Astrocyte (in vitro differentiated cells and primary cell): ENCODE measurements at regions not wholly inside any gene's neighbourhood (a gene's known extent, or its start where the extent isn't known, plus 50 kb on each side); places are given as distances from the start of the nearest gene placed in this dataset.

Experiments
- EZH2 ChIP-seq: IDR thresholded peaks from 2 replicates; pipeline ENCODE4 v1.6.1; 2012; ENCODE audit warnings: mild to moderate bottlenecking, low read length, inconsistent platforms; ENCODE audit not compliant: insufficient read depth
- TF ChIP-seq, protein P1 (sequence below): IDR thresholded peaks from 2 replicates; pipeline ENCODE4 v1.5.1; 2011; ENCODE audit warnings: low read depth, mild to moderate bottlenecking, inconsistent platforms, low read length, moderate library complexity; ENCODE audit not compliant: insufficient read depth

DNA sequence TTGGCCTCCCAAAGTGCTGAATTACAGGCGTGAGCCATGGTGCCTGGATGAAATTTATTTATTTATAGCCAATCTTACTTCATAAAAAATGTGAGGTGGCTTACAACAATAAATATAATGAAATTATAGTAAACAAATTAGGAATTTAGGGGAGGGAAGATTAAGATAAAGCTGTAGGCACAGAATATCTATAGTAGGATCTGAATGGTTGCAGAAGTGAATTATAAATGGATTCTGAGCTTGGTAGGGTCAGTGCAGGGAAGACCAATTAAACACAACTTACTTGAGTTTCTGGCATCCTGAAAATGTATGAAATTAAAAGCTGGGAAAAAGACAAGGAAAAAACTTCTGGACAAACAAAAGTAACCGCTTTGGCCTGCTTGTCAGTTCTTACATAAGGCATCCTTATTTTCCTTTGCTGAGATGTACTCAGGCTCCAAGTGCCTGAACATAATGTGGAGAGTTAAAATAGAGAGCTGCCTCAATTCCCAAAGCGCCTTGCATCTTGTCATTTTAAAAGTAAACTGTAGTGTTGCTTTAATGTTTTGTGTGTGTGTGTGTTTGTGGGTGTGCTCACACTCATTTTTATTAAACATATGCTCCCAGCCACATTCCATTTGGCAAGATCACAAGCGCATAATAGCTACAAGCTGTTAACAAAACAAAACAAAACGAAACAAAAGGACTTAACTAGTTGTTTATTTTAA, 247.3 kb downstream of the S1PR1 start:
- TF ChIP-seq EZH2: no peak
- TF ChIP-seq, protein P1, sequence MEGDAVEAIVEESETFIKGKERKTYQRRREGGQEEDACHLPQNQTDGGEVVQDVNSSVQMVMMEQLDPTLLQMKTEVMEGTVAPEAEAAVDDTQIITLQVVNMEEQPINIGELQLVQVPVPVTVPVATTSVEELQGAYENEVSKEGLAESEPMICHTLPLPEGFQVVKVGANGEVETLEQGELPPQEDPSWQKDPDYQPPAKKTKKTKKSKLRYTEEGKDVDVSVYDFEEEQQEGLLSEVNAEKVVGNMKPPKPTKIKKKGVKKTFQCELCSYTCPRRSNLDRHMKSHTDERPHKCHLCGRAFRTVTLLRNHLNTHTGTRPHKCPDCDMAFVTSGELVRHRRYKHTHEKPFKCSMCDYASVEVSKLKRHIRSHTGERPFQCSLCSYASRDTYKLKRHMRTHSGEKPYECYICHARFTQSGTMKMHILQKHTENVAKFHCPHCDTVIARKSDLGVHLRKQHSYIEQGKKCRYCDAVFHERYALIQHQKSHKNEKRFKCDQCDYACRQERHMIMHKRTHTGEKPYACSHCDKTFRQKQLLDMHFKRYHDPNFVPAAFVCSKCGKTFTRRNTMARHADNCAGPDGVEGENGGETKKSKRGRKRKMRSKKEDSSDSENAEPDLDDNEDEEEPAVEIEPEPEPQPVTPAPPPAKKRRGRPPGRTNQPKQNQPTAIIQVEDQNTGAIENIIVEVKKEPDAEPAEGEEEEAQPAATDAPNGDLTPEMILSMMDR: no peak
